Liver (tissue), 8 donors: ENCODE measurements at regions not wholly inside any gene's neighbourhood (a gene's known extent, or its start where the extent isn't known, plus 50 kb on each side); places are given as distances from the start of the nearest gene placed in this dataset.

Source experiments
- DNase-seq: peaks from one replicate; pipeline ENCODE4 v3.0.0-alpha.2; 2017; ENCODE audit warnings: low spot score
- H3K27ac ChIP-seq, 2 donors: one replicate each; pipeline ENCODE4 v1.7.0; 2013; ENCODE audit warnings: inconsistent platforms in 2 of 2, low read length in 2 of 2, control low read depth in 1 of 2, low read depth in 1 of 2, mild to moderate bottlenecking in 1 of 2
- H3K27me3 ChIP-seq, 4 donors: one replicate each; pipeline versions ENCODE4 v1.6.1 to v1.7.0; 2013; ENCODE audit warnings: low read length in 3 of 4, inconsistent platforms in 1 of 4, mild to moderate bottlenecking in 1 of 4, moderate library complexity in 1 of 4; ENCODE audit not compliant: control insufficient read depth in 4 of 4, insufficient read depth in 4 of 4
- H3K36me3 ChIP-seq, 4 donors: one replicate each; pipeline versions ENCODE4 v1.6.1 to v1.7.0; 2013; ENCODE audit warnings: low read length in 3 of 4, mild to moderate bottlenecking in 3 of 4, low read depth in 1 of 4, moderate library complexity in 1 of 4; ENCODE audit not compliant: control insufficient read depth in 4 of 4, insufficient read depth in 3 of 4
- H3K4me1 ChIP-seq, 4 donors: one replicate each; pipeline versions ENCODE4 v1.6.1 to v1.7.0; 2013; ENCODE audit warnings: low read length in 3 of 4, mild to moderate bottlenecking in 3 of 4, moderate library complexity in 1 of 4; ENCODE audit not compliant: control insufficient read depth in 4 of 4, insufficient read depth in 4 of 4
- H3K4me3 ChIP-seq, 3 donors: one replicate each; pipeline versions ENCODE4 v1.6.1 to v1.7.0; 2013; ENCODE audit warnings: low read length in 3 of 3, control low read depth in 1 of 3, low read depth in 1 of 3, mild to moderate bottlenecking in 1 of 3
- H3K9ac ChIP-seq, 2 donors: one replicate each; pipeline ENCODE4 v1.7.0; 2013; ENCODE audit warnings: low read length in 2 of 2, mild to moderate bottlenecking in 2 of 2, moderate library complexity in 2 of 2, control low read depth in 1 of 2, low read depth in 1 of 2
- H3K9me3 ChIP-seq, 4 donors: one replicate each; pipeline versions ENCODE4 v1.6.1 to v1.7.0; 2013; ENCODE audit warnings: low read length in 3 of 4; ENCODE audit not compliant: control insufficient read depth in 4 of 4
- EGR1 ChIP-seq, 2 donors: IDR thresholded peaks; 2 replicates each; pipeline ENCODE4 v1.6.1; 2016 to 2018; ENCODE audit warnings: antibody characterized with exemption in 2 of 2, low read depth in 2 of 2
- FOXA1 ChIP-seq: IDR thresholded peaks from 2 replicates; pipeline ENCODE4 v1.6.1; 2016; ENCODE audit warnings: antibody characterized with exemption
- FOXA2 ChIP-seq: IDR thresholded peaks from 2 replicates; pipeline ENCODE4 v1.6.1; 2016; ENCODE audit warnings: antibody characterized with exemption
- GABPA ChIP-seq, 2 donors: IDR thresholded peaks in 1 of 2; conservative IDR thresholded peaks in 1 of 2; 2 replicates each; pipeline ENCODE4 v1.6.1; 2016; ENCODE audit warnings: antibody characterized with exemption in 2 of 2, mild to moderate bottlenecking in 1 of 2, moderate library complexity in 1 of 2
- HNF4A ChIP-seq, 2 donors: conservative IDR thresholded peaks; 2 replicates each; pipeline ENCODE4 v1.6.1; 2016; ENCODE audit warnings: antibody characterized with exemption in 2 of 2, mild to moderate bottlenecking in 2 of 2
- HNF4G ChIP-seq: IDR thresholded peaks from 2 replicates; pipeline ENCODE4 v1.6.1; 2016; ENCODE audit warnings: antibody characterized with exemption
- JUND ChIP-seq, 2 donors: IDR thresholded peaks; 2 replicates each; pipeline ENCODE4 v1.6.1; 2016; ENCODE audit warnings: antibody characterized with exemption in 2 of 2
- NR2F2 ChIP-seq: IDR thresholded peaks from 2 replicates; pipeline ENCODE4 v1.6.1; 2016; ENCODE audit warnings: antibody characterized with exemption
- RAD21 ChIP-seq, 2 donors: IDR thresholded peaks; 2 replicates each; pipeline ENCODE4 v1.6.1; 2016; ENCODE audit warnings: antibody characterized with exemption in 2 of 2, mild to moderate bottlenecking in 2 of 2
- RXRA ChIP-seq, 2 donors: IDR thresholded peaks; 2 replicates each; pipeline ENCODE4 v1.6.1; 2017 to 2018; ENCODE audit warnings: antibody characterized with exemption in 2 of 2, mild to moderate bottlenecking in 1 of 2
- SP1 ChIP-seq: IDR thresholded peaks from 2 replicates; pipeline ENCODE4 v1.6.1; 2018; ENCODE audit warnings: antibody characterized with exemption, mild to moderate bottlenecking
- TAF1 ChIP-seq: conservative IDR thresholded peaks from 2 replicates; pipeline ENCODE4 v1.6.1; 2016; ENCODE audit warnings: antibody characterized with exemption, mild to moderate bottlenecking
- YY1 ChIP-seq: IDR thresholded peaks from 2 replicates; pipeline ENCODE4 v1.6.1; 2016; ENCODE audit warnings: antibody characterized with exemption, mild to moderate bottlenecking
- WGBS: extraction: QIAGEN DNeasy Blood & Tissue Kit; methylation state at CpG from one replicate; pipeline ENCODE4 v1.1.7; 2013; 5-methylcytosine and 5-hydroxymethylcytosine counted together
- TF ChIP-seq, protein P1 (sequence below): IDR thresholded peaks from 2 replicates; pipeline ENCODE4 v1.6.1; 2016; ENCODE audit warnings: antibody characterized with exemption
- TF ChIP-seq, protein P2 (sequence below): IDR thresholded peaks from 2 replicates; pipeline ENCODE4 v1.6.1; 2016; ENCODE audit warnings: antibody characterized with exemption
- TF ChIP-seq, protein P3 (sequence below): fragments of 150-350 bp; IDR thresholded peaks from 2 replicates; pipeline ENCODE4 v1.5.1; 2017; ENCODE audit warnings: improper control_type of control experiment, low read depth, low read length; ENCODE audit not compliant: missing input control
- TF ChIP-seq, protein P4 (sequence below): IDR thresholded peaks from 2 replicates; pipeline ENCODE4 v1.6.1; 2016; ENCODE audit warnings: antibody characterized with exemption, mild to moderate bottlenecking
- TF ChIP-seq, protein P5 (sequence below): IDR thresholded peaks from 2 replicates; pipeline ENCODE4 v1.6.1; 2016; ENCODE audit warnings: antibody characterized with exemption
- donor health status: healthy.
- donor health status: healthy.
- donor health status: healthy.
- donor health status: healthy.
- donor health status: healthy.

DNA sequence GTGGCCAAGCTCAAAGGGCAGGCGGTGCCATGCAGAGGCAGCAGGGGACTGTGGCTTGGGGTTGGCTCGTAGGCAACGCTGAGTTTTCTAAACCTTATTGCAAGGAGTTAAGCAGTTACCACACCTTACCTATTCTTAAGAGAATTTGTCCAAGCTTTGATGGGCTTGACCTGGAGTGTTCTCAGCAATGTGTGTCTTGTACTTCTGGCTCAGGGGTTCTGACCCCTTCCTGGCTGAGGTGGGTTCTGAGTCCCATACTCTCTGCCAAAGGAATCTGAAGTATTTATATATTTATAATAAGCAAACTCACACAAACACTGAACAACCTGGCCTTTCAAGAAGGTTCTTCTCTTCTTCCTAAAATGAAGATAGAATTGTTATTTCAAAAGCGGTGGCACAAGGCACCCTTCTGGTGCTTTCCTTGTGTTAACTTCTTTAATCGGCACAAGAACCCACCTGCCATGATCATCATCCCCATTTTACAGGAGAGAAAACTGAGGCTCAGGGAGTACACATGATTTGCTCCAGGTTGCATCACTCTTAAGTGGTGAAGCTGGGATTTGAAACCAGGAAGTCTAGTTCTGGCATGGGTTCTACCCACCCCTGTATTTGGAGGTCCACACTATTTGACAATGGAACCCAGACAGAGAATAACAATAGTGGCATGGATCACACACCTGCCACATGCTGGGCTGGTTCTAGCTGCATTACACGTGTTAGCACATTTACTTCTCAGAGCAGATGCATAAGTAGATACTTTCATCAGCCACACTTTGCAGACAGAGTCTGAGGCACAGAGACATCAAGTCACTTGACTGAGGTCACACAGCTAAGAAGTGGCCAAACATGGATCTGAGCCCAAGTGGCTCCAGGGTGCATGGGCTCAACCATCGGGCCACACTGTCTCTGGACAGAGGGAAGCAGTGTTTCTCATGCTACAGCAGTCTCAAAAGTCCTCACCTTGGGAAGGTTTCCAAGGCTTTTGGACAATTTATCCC lies 224.0 kb downstream of the AACS start:
- 70% methylated on average over 7 of the region's 7 CpGs for WGBS
- Histone ChIP-seq H3K27me3 (peaks cover 0 to 6% (median under 1%) of the 10 kb centered on the region in 4 donors), H3K36me3 (no peaks in the 10 kb centered on the region), H3K4me1 (no peaks in the 10 kb centered on the region), H3K9me3 (peaks cover 5 to 8% (median 6%) of the 10 kb centered on the region in 4 donors), H3K27ac (no peak overlapping the region), H3K4me3 (no peak overlapping the region), H3K9ac (no peak overlapping the region)
- TF ChIP-seq NR2F2 (no peak), FOXA1 (no peak), YY1 (no peak), GABPA (IDR thresholded peaks at IDR 0.05 in 1 of 2, conservative IDR thresholded peaks at IDR 0.05 in 1 of 2) (no peak), SP1 (no peak), HNF4G (no peak), JUND (IDR thresholded peaks at IDR 0.05) (no peak), TAF1 (no peak), HNF4A (conservative IDR thresholded peaks at IDR 0.05) (no peak), RAD21 (IDR thresholded peaks at IDR 0.05) (no peak), RXRA (IDR thresholded peaks at IDR 0.05) (no peak), FOXA2 (no peak), EGR1 (IDR thresholded peaks at IDR 0.05; ENCODE audit: low read depth in 2 of 2) (no peak)
- TF ChIP-seq, protein P1, sequence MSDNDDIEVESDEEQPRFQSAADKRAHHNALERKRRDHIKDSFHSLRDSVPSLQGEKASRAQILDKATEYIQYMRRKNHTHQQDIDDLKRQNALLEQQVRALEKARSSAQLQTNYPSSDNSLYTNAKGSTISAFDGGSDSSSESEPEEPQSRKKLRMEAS, result no peak
- TF ChIP-seq, protein P2, sequence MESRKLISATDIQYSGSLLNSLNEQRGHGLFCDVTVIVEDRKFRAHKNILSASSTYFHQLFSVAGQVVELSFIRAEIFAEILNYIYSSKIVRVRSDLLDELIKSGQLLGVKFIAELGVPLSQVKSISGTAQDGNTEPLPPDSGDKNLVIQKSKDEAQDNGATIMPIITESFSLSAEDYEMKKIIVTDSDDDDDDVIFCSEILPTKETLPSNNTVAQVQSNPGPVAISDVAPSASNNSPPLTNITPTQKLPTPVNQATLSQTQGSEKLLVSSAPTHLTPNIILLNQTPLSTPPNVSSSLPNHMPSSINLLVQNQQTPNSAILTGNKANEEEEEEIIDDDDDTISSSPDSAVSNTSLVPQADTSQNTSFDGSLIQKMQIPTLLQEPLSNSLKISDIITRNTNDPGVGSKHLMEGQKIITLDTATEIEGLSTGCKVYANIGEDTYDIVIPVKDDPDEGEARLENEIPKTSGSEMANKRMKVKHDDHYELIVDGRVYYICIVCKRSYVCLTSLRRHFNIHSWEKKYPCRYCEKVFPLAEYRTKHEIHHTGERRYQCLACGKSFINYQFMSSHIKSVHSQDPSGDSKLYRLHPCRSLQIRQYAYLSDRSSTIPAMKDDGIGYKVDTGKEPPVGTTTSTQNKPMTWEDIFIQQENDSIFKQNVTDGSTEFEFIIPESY, result no peak
- TF ChIP-seq, protein P3, sequence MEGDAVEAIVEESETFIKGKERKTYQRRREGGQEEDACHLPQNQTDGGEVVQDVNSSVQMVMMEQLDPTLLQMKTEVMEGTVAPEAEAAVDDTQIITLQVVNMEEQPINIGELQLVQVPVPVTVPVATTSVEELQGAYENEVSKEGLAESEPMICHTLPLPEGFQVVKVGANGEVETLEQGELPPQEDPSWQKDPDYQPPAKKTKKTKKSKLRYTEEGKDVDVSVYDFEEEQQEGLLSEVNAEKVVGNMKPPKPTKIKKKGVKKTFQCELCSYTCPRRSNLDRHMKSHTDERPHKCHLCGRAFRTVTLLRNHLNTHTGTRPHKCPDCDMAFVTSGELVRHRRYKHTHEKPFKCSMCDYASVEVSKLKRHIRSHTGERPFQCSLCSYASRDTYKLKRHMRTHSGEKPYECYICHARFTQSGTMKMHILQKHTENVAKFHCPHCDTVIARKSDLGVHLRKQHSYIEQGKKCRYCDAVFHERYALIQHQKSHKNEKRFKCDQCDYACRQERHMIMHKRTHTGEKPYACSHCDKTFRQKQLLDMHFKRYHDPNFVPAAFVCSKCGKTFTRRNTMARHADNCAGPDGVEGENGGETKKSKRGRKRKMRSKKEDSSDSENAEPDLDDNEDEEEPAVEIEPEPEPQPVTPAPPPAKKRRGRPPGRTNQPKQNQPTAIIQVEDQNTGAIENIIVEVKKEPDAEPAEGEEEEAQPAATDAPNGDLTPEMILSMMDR, result no peak
- TF ChIP-seq, protein P4, sequence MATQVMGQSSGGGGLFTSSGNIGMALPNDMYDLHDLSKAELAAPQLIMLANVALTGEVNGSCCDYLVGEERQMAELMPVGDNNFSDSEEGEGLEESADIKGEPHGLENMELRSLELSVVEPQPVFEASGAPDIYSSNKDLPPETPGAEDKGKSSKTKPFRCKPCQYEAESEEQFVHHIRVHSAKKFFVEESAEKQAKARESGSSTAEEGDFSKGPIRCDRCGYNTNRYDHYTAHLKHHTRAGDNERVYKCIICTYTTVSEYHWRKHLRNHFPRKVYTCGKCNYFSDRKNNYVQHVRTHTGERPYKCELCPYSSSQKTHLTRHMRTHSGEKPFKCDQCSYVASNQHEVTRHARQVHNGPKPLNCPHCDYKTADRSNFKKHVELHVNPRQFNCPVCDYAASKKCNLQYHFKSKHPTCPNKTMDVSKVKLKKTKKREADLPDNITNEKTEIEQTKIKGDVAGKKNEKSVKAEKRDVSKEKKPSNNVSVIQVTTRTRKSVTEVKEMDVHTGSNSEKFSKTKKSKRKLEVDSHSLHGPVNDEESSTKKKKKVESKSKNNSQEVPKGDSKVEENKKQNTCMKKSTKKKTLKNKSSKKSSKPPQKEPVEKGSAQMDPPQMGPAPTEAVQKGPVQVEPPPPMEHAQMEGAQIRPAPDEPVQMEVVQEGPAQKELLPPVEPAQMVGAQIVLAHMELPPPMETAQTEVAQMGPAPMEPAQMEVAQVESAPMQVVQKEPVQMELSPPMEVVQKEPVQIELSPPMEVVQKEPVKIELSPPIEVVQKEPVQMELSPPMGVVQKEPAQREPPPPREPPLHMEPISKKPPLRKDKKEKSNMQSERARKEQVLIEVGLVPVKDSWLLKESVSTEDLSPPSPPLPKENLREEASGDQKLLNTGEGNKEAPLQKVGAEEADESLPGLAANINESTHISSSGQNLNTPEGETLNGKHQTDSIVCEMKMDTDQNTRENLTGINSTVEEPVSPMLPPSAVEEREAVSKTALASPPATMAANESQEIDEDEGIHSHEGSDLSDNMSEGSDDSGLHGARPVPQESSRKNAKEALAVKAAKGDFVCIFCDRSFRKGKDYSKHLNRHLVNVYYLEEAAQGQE, result no peak
- TF ChIP-seq, protein P5, sequence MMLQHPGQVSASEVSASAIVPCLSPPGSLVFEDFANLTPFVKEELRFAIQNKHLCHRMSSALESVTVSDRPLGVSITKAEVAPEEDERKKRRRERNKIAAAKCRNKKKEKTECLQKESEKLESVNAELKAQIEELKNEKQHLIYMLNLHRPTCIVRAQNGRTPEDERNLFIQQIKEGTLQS, result no peak
- no peak for DNase-seq
